ENCODE measurements at regions not wholly inside any gene's neighbourhood (a gene's known extent, or its start where the extent isn't known, plus 50 kb on each side); places are given as distances from the start of the nearest gene placed in this dataset.

GRCh38 chr5:159784993-159785392 is 131.3 kb upstream of the ADRA1B start:
- TF ChIP-seq CTCF (IDR thresholded peaks at IDR 0.05) (no peak), POLR2A (IDR thresholded peaks at IDR 0.05) (no peak)
